Duodenal mucosa (tissue), 2 donors: ENCODE measurements at regions not wholly inside any gene's neighbourhood (a gene's known extent, or its start where the extent isn't known, plus 50 kb on each side); places are given as distances from the start of the nearest gene placed in this dataset.
A peak's percentile ranks its signal among the peaks of the same experiment; 100 is the strongest.
"Not testable (repeated sequence)": the region's sequence is repeated elsewhere in the genome, so short reads cannot be mapped to it uniquely, and the experiment has no call there.

Source experiments
- H3K27ac ChIP-seq: one replicate; pipeline ENCODE4 v1.7.0; 2013; ENCODE audit warnings: low read depth, low read length
- H3K27me3 ChIP-seq, 2 donors: one replicate each; pipeline ENCODE4 v1.7.0; 2013; ENCODE audit warnings: low read length in 2 of 2, control low read depth in 1 of 2; ENCODE audit not compliant: insufficient read depth in 2 of 2, control insufficient read depth in 1 of 2
- H3K36me3 ChIP-seq, 2 donors: one replicate each; pipeline ENCODE4 v1.7.0; 2013; ENCODE audit warnings: low read length in 2 of 2, control low read depth in 1 of 2; ENCODE audit not compliant: insufficient read depth in 2 of 2, control insufficient read depth in 1 of 2
- H3K4me1 ChIP-seq, 2 donors: one replicate each; pipeline ENCODE4 v1.7.0; 2013; ENCODE audit warnings: low read length in 2 of 2, control low read depth in 1 of 2; ENCODE audit not compliant: insufficient read depth in 2 of 2, control insufficient read depth in 1 of 2
- H3K4me3 ChIP-seq, 2 donors: one replicate each; pipeline ENCODE4 v1.7.0; 2013; ENCODE audit warnings: low read length in 2 of 2, low read depth in 1 of 2
- H3K9ac ChIP-seq, 2 donors: one replicate each; pipeline ENCODE4 v1.7.0; 2013; ENCODE audit warnings: low read length in 2 of 2, low read depth in 1 of 2
- H3K9me3 ChIP-seq, 2 donors: one replicate each; pipeline ENCODE4 v1.7.0; 2013; ENCODE audit warnings: low read length in 2 of 2, control low read depth in 1 of 2; ENCODE audit not compliant: control insufficient read depth in 1 of 2

GRCh38 chr2:7094231-7094741 lies 177.1 kb downstream of the RNF144A start:
- Histone ChIP-seq H3K9me3 (no peaks in the 10 kb centered on the region), H3K36me3 (no peaks in the 10 kb centered on the region), H3K4me1 (peaks cover 0 to 3% of the 10 kb centered on the region in 2 donors), H3K27me3 (no peaks in the 10 kb centered on the region), H3K27ac (no peak overlapping the region), H3K9ac (no peak overlapping the region), H3K4me3 (no peak overlapping the region)

DNA sequence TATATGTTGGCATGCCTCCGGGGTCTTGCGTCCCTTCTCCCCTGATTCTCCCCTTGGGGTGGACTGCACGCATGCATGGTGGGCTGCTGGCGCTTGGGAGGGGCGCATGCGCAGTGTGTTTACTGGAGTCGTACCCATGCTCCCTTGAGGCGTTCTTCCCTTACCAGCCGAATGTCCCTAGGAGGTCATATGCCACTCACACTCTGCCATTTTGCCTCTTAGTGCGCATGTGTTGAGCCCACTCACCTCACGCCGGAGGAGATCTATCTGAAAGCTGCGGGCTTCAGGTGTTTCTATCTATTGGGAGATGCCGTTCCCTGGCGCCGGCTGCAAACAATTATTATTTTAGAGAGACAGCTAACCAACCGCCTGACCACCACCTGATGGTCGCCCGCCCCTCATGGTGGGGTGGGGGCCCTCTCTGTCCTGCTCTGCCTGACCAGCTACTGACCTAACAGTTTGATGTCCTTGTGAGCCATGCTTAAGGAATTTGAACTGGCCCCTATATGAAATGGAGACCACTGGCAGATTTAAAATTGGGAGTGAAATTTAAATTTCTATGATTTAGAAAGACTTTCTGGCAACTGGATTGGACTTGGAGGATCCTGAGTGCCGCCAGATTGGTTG lies 179.6 kb downstream of the RNF144A start:
- Histone ChIP-seq H3K4me3 (no peak overlapping the region), H3K9me3 (no peaks in the 10 kb centered on the region), H3K27ac (no peak overlapping the region), H3K36me3 (no peaks in the 10 kb centered on the region), H3K9ac (no peak overlapping the region), H3K4me1 (peaks cover 0 to 3% of the 10 kb centered on the region in 2 donors), H3K27me3 (no peaks in the 10 kb centered on the region)

GRCh38 chr2:7097353-7097895 lies 180.2 kb downstream of the RNF144A start:
- no peak overlapping the region for H3K27ac ChIP-seq
- no peaks in the 10 kb centered on the region for H3K36me3 ChIP-seq
- H3K27me3 ChIP-seq: no peaks in the 10 kb centered on the region
- H3K4me3 ChIP-seq: peak overlapping the region; percentile 12 to 13
- no peaks in the 10 kb centered on the region for H3K9me3 ChIP-seq
- peaks cover 0 to 3% of the 10 kb centered on the region in 2 donors for H3K4me1 ChIP-seq
- no peak overlapping the region for H3K9ac ChIP-seq

GRCh38 chr2:7098816-7099215 lies 181.6 kb downstream of the RNF144A start:
- H3K4me3 ChIP-seq: no peak overlapping the region
- H3K27ac ChIP-seq: no peak overlapping the region
- no peaks in the 10 kb centered on the region for H3K9me3 ChIP-seq
- no peak overlapping the region for H3K9ac ChIP-seq
- peaks cover 0 to 3% of the 10 kb centered on the region in 2 donors for H3K4me1 ChIP-seq
- H3K36me3 ChIP-seq: no peaks in the 10 kb centered on the region
- H3K27me3 ChIP-seq: no peaks in the 10 kb centered on the region

GRCh38 chr2:7099687-7100086 lies 182.5 kb downstream of the RNF144A start:
- not testable (repeated sequence) for H3K27ac ChIP-seq, H3K4me1 ChIP-seq, H3K9ac ChIP-seq, H3K4me3 ChIP-seq, H3K9me3 ChIP-seq, H3K27me3 ChIP-seq, H3K36me3 ChIP-seq

- Histone ChIP-seq H3K4me3 (no peak overlapping the region), H3K9me3 (no peaks in the 10 kb centered on the region), H3K27ac (no peak overlapping the region), H3K9ac (no peak overlapping the region), H3K4me1 (no peaks in the 10 kb centered on the region), H3K36me3 (no peaks in the 10 kb centered on the region), H3K27me3 (no peaks in the 10 kb centered on the region)
Measured at GRCh38 chr2:7102826-7103225, 185.6 kb downstream of the RNF144A start.

GRCh38 chr2:7108792-7109532 lies 191.8 kb downstream of the RNF144A start:
- H3K9ac ChIP-seq: no peak overlapping the region
- H3K9me3 ChIP-seq: no peaks in the 10 kb centered on the region
- no peaks in the 10 kb centered on the region for H3K36me3 ChIP-seq
- H3K4me3 ChIP-seq: no peak overlapping the region
- no peaks in the 10 kb centered on the region for H3K4me1 ChIP-seq
- no peak overlapping the region for H3K27ac ChIP-seq
- H3K27me3 ChIP-seq: no peaks in the 10 kb centered on the region

DNA sequence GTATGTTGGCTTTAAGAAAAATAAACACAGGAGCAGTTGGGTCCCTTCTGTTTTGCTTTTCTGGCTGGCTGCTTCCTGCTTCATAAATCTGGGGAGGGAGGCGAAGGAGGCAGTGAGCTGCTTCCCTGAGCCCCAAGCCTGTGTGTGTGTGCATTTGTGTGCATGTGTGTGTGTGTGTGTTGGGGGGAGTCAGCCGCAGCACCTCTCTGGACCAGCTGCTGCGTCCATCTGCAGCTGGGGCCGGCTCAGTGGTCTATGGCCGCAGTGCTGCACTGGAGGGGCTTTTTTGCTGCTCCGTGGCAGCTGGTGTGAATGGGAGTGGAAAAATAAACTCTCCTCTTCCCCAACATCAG lies 192.3 kb downstream of the RNF144A start:
- H3K4me1 ChIP-seq: no peaks in the 10 kb centered on the region

DNA sequence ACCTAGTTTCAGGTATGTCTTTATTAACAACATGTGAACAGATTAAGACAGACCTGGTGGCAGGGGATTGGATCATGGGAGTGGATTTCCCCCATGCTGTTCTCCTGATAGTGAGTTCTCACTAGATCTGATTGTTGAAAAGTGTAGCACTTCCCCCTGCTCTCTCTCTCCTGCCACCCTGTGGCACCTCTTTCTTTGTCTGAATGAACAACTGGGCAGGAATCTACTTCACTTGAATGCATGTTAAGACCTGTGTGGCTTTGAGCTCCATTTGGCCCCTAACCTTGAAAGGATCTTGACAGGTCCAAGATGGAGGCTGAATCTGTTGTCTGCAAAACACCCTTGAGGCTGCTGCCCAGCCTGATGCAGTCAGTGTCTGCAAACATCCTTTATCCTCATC lies 194.4 kb downstream of the RNF144A start:
- Histone ChIP-seq H3K9ac (no peak overlapping the region), H3K36me3 (no peaks in the 10 kb centered on the region), H3K27me3 (no peaks in the 10 kb centered on the region), H3K9me3 (no peaks in the 10 kb centered on the region), H3K4me3 (no peak overlapping the region), H3K4me1 (no peaks in the 10 kb centered on the region), H3K27ac (no peak overlapping the region)

More for the DNA sequence above, 192.3 kb downstream of the RNF144A start:
- no peak overlapping the region for H3K27ac ChIP-seq
- no peaks in the 10 kb centered on the region for H3K9me3 ChIP-seq
- H3K4me3 ChIP-seq: no peak overlapping the region
- no peaks in the 10 kb centered on the region for H3K36me3 ChIP-seq
- H3K27me3 ChIP-seq: no peaks in the 10 kb centered on the region
- no peak overlapping the region for H3K9ac ChIP-seq

DNA sequence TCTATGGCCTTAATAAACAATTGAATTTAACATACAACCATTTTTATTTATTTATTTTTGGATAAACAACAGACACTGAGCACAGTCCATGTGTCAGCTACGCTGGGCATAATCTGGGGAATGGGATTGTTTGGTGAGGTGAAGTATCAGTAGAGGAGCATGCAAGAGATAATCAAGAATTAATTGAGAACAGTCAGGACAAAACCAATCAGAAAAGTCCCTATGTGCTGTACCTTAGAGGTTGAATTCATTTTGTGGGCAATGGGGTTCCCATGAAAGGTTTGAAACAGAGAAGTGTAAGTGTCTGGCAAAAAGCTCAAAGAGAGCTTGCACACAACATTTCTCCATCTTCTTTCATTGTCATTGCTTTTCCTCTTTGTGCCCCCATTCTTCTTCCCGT lies 198.2 kb downstream of the RNF144A start:
- H3K4me3 ChIP-seq: no peak overlapping the region
- H3K9me3 ChIP-seq: no peaks in the 10 kb centered on the region
- H3K9ac ChIP-seq: no peak overlapping the region
- no peaks in the 10 kb centered on the region for H3K4me1 ChIP-seq
- no peaks in the 10 kb centered on the region for H3K27me3 ChIP-seq
- no peak overlapping the region for H3K27ac ChIP-seq
- H3K36me3 ChIP-seq: no peaks in the 10 kb centered on the region
